ENCODE measurements at regions not wholly inside any gene's neighbourhood (a gene's known extent, or its start where the extent isn't known, plus 50 kb on each side); places are given as distances from the start of the nearest gene placed in this dataset.

DNA sequence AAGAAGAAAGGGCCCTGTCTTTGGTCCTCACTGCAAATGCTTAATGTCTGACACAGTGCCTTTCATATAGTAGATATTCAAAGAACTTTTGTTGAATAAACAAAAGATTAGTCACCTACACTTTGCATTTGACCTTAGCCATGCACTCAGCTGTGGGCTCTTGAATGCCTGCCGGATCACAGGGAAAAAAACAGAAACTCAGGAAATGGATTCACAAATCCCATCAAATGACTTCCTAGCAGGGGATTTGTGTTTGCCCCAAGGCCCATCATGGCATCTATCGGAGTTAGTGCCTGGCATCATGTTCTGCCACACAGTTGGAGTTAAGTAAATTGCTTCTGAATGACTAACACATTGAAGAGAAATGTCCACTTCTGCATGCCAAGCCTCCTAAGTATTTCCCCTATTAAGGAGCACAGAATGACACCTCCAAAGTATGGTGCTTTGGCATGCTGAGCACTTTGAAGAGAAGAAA, 72.3 kb upstream of the DST start (continued):
- TF ChIP-seq STAG1 (CRISPR knock-in tag; IDR thresholded peaks at IDR 0.05) (no peak), SIX4 (CRISPR knock-in tag; IDR thresholded peaks at IDR 0.05) (no peak), MXD1 (CRISPR knock-in tag; IDR thresholded peaks at IDR 0.05) (no peak), ZNF768 (CRISPR knock-in tag; IDR thresholded peaks at IDR 0.05) (no peak), ZNF792 (CRISPR knock-in tag; IDR thresholded peaks at IDR 0.05) (no peak), SAFB2 (CRISPR knock-in tag; IDR thresholded peaks at IDR 0.05; ENCODE audit: borderline replicate concordance, low read depth) (no peak), EEA1 (CRISPR knock-in tag; IDR thresholded peaks at IDR 0.05; ENCODE audit: borderline replicate concordance) (no peak), ZFP62 (CRISPR knock-in tag; IDR thresholded peaks at IDR 0.05) (no peak), BATF2 (CRISPR knock-in tag; IDR thresholded peaks at IDR 0.05) (no peak), ZNF232 (CRISPR knock-in tag; IDR thresholded peaks at IDR 0.05; ENCODE audit: borderline replicate concordance) (no peak), HNRNPLL (IDR thresholded peaks at IDR 0.05; ENCODE audit: low read depth, low read length, poor library complexity, severe bottlenecking) (no peak), ZBTB2 (CRISPR knock-in tag; IDR thresholded peaks at IDR 0.05; ENCODE audit: low read depth) (no peak), NFIB (CRISPR knock-in tag; IDR thresholded peaks at IDR 0.05; ENCODE audit: borderline replicate concordance) (no peak), FOXP4 (CRISPR knock-in tag; IDR thresholded peaks at IDR 0.05) (0 out of 2 replicates have a peak, but pooled peaks have one; percentile 32)
- TF ChIP-seq, protein P1, sequence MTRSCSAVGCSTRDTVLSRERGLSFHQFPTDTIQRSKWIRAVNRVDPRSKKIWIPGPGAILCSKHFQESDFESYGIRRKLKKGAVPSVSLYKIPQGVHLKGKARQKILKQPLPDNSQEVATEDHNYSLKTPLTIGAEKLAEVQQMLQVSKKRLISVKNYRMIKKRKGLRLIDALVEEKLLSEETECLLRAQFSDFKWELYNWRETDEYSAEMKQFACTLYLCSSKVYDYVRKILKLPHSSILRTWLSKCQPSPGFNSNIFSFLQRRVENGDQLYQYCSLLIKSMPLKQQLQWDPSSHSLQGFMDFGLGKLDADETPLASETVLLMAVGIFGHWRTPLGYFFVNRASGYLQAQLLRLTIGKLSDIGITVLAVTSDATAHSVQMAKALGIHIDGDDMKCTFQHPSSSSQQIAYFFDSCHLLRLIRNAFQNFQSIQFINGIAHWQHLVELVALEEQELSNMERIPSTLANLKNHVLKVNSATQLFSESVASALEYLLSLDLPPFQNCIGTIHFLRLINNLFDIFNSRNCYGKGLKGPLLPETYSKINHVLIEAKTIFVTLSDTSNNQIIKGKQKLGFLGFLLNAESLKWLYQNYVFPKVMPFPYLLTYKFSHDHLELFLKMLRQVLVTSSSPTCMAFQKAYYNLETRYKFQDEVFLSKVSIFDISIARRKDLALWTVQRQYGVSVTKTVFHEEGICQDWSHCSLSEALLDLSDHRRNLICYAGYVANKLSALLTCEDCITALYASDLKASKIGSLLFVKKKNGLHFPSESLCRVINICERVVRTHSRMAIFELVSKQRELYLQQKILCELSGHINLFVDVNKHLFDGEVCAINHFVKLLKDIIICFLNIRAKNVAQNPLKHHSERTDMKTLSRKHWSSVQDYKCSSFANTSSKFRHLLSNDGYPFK (CRISPR knock-in tag; IDR thresholded peaks at IDR 0.05; ENCODE audit: borderline replicate concordance): no peak
- TF ChIP-seq, protein P2, sequence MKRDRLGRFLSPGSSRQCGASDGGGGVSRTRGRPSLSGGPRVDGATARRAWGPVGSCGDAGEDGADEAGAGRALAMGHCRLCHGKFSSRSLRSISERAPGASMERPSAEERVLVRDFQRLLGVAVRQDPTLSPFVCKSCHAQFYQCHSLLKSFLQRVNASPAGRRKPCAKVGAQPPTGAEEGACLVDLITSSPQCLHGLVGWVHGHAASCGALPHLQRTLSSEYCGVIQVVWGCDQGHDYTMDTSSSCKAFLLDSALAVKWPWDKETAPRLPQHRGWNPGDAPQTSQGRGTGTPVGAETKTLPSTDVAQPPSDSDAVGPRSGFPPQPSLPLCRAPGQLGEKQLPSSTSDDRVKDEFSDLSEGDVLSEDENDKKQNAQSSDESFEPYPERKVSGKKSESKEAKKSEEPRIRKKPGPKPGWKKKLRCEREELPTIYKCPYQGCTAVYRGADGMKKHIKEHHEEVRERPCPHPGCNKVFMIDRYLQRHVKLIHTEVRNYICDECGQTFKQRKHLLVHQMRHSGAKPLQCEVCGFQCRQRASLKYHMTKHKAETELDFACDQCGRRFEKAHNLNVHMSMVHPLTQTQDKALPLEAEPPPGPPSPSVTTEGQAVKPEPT (CRISPR knock-in tag; IDR thresholded peaks at IDR 0.05; ENCODE audit: low read depth): no peak
- TF ChIP-seq, protein P3, sequence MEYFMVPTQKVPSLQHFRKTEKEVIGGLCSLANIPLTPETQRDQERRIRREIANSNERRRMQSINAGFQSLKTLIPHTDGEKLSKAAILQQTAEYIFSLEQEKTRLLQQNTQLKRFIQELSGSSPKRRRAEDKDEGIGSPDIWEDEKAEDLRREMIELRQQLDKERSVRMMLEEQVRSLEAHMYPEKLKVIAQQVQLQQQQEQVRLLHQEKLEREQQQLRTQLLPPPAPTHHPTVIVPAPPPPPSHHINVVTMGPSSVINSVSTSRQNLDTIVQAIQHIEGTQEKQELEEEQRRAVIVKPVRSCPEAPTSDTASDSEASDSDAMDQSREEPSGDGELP (IDR thresholded peaks at IDR 0.05; ENCODE audit: borderline replicate concordance, low read depth): peak; percentile 91
- TF ChIP-seq, protein P4, sequence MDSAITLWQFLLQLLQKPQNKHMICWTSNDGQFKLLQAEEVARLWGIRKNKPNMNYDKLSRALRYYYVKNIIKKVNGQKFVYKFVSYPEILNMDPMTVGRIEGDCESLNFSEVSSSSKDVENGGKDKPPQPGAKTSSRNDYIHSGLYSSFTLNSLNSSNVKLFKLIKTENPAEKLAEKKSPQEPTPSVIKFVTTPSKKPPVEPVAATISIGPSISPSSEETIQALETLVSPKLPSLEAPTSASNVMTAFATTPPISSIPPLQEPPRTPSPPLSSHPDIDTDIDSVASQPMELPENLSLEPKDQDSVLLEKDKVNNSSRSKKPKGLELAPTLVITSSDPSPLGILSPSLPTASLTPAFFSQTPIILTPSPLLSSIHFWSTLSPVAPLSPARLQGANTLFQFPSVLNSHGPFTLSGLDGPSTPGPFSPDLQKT (CRISPR knock-in tag; IDR thresholded peaks at IDR 0.05; ENCODE audit: borderline replicate concordance): no peak

All from HepG2 (cell line).